ENCODE measurements at regions not wholly inside any gene's neighbourhood (a gene's known extent, or its start where the extent isn't known, plus 50 kb on each side); places are given as distances from the start of the nearest gene placed in this dataset.

DNA sequence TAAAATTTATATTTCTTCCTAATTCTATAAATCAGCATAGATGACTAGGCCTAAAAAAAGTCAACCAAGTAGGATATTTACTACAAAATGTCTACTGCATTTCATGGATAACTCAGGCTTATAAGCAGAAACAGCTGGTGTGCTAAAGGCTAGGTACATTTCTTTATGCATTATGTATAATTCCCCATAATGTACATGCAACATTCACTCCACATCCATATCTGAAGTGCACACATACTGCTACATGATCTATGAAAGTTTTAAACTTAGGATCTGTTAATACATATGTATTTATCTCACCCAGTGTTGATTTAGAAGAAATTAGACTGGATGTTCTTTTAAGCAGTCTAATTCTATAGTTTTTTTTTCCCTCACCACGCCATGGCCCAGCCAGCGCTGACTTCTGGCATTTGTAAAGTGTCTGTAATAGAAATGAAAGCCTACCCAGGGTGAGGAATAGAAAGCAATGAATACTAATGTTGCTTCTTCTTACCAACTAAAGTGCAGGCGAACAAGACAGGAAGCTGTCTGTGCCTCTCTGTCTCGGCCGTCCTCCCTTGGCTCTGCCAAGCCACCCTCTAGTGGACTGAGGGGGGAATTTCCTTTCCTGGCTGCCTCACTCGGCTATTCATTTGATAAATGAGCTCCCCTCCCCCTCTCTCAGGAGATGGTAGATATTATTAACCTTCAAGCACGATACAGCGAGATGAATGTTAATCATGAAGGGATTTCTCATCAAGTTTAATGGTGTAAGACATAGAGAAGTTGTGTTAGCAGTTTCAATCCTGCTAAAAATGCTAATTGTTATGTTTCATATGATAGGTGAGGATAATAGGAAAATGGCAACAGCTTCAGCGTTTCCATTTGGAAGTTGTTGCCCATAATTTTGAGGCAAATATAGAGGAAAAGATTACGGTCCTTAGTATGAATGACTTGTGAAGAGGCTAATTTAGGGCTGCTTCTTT, 384.5 kb downstream of the MTX2 start:
- H3K36me3 ChIP-seq (ENCODE audit: control insufficient read depth, insufficient read depth, low read length): no peaks in the 10 kb centered on the region
- no peak overlapping the region for H3K9ac ChIP-seq (ENCODE audit: low read length)
- no peaks in the 10 kb centered on the region for H3K9me3 ChIP-seq (ENCODE audit: control insufficient read depth, low read length)
- no peaks in the 10 kb centered on the region for H3K4me1 ChIP-seq (ENCODE audit: control insufficient read depth, insufficient read depth, low read length)
- peaks cover 13% of the 10 kb centered on the region for H3K27me3 ChIP-seq (ENCODE audit: control insufficient read depth, insufficient read depth, low read length)
- no peak overlapping the region for H3K4me3 ChIP-seq (ENCODE audit: low read length)

DNA sequence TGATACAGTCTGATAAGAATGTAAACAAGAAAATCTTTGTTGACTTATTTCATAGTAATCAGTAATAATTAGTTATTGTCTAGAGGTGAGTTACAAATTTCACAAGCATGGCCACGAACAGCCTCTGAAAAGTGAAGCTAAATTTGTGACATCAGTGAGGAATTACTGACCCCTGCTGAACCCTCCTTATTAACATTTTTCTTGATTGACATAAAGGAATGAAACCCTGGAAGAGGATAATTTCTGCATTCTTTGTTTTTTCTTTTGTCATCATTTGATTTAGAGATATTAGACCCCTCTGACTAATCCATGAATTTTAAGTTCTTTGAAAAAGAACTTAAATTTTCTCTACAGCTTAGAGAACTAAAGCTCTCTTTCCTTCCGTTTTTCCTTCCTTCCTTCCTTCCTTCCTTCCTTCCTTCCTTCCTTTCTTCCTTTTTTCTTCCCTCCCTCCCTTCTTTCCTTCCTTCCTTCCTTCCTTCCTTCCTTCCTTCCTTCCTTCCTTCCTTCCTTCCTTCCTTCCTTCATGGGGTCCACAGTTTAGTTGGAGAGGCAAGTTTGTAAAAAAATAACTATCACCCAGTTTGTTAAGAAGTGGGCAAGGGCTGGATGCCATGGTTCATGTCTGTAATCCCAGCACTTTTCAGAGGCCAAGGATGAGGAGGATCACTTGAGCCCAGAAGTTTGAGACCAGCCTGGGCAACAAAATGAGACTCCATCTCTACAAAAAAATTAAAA, 387.0 kb downstream of the MTX2 start:
- H3K4me1 ChIP-seq (ENCODE audit: control insufficient read depth, insufficient read depth, low read length): no peaks in the 10 kb centered on the region
- peaks cover 1% of the 10 kb centered on the region for H3K27me3 ChIP-seq (ENCODE audit: control insufficient read depth, insufficient read depth, low read length)
- H3K4me3 ChIP-seq (ENCODE audit: low read length): no peak overlapping the region
- no peaks in the 10 kb centered on the region for H3K36me3 ChIP-seq (ENCODE audit: control insufficient read depth, insufficient read depth, low read length)
- no peaks in the 10 kb centered on the region for H3K9me3 ChIP-seq (ENCODE audit: control insufficient read depth, low read length)
- no peak overlapping the region for H3K9ac ChIP-seq (ENCODE audit: low read length)

DNA sequence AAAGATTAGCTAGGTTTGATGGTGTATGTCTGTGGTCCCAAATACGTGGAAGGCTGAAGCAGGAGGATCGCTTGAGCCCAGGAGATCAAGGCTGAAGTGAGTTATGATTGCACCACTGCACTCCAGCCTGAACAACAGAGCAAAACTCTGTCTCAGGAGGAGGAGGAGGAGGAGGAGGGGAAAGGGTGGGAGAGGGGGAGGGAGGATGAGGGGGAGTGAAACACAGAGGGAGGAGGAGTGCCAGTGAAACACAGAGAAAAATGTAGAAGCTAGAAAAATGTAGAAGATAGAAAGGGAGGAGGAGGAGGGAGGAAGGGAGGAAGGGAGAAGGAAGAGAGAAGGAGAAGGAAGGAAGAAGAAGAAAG, 387.5 kb downstream of the MTX2 start:
- H3K9me3 ChIP-seq (ENCODE audit: control insufficient read depth, low read length): no peaks in the 10 kb centered on the region
- no peak overlapping the region for H3K4me3 ChIP-seq (ENCODE audit: low read length)
- H3K4me1 ChIP-seq (ENCODE audit: control insufficient read depth, insufficient read depth, low read length): no peaks in the 10 kb centered on the region
- no peaks in the 10 kb centered on the region for H3K27me3 ChIP-seq (ENCODE audit: control insufficient read depth, insufficient read depth, low read length)
- no peak overlapping the region for H3K9ac ChIP-seq (ENCODE audit: low read length)
- no peaks in the 10 kb centered on the region for H3K36me3 ChIP-seq (ENCODE audit: control insufficient read depth, insufficient read depth, low read length)

DNA sequence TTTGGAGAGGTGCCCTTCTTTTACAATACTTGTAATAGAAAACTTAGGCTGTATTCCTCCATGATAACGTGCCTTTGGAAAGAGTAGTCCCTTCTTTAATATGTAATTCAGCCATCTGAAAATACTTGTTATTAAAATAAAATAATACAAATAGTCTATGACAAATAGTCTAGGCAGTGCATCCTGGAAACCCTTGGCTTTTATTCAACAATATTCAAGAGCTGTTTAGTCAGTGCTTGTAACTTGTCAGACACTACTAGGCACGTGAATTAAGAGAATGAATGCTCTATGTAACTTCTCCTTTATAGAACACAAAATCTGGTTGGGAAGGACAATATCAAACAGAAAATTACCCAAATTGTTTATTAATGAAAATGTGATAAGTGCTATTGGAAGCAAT, 388.2 kb downstream of the MTX2 start:
- H3K4me3 ChIP-seq (ENCODE audit: low read length): no peak overlapping the region
- H3K4me1 ChIP-seq (ENCODE audit: control insufficient read depth, insufficient read depth, low read length): no peaks in the 10 kb centered on the region
- no peak overlapping the region for H3K9ac ChIP-seq (ENCODE audit: low read length)
- no peaks in the 10 kb centered on the region for H3K9me3 ChIP-seq (ENCODE audit: control insufficient read depth, low read length)
- H3K27me3 ChIP-seq (ENCODE audit: control insufficient read depth, insufficient read depth, low read length): no peaks in the 10 kb centered on the region
- no peaks in the 10 kb centered on the region for H3K36me3 ChIP-seq (ENCODE audit: control insufficient read depth, insufficient read depth, low read length)

DNA sequence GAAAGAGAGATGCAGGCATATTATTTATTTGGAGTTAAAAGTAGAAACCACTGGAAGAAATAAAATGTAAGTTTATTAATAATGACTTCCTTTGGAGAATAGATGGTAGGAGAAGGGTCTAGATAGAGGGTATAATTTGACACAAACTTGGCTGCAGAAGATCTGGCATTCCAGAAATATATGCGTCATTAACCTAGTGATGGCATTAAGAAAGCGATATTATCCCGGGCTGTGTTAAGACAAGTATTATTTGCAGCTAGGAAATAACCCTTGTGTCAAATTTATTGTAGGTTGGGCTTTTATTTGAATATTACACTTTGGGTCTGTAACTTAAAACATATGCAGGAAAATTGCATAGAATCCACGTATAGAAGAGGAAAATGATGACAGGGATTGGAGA, 389.5 kb downstream of the MTX2 start:
- H3K36me3 ChIP-seq (ENCODE audit: control insufficient read depth, insufficient read depth, low read length): no peaks in the 10 kb centered on the region

DNA sequence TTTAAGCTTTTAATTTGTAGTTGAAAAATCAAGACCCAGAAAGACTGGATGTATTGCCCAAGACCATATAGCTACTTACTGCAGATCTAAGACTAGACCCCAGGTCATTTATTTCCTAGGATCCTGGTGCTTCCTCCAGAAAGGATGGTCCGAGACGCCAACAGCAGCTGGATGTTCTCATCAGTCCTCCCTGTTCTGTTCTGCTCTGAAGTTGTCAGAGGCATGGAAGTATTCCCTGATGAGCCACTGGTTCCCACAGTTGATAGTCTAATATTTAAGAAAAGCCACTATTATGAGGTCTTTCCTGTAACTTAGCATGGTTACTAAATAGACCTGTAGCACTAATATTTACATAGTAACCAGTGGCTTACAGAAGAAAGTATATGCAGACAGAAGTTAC, 393.5 kb downstream of the MTX2 start:
- Histone ChIP-seq H3K27me3 (ENCODE audit: control insufficient read depth, insufficient read depth, low read length) (no peaks in the 10 kb centered on the region), H3K9ac (ENCODE audit: low read length) (no peak overlapping the region), H3K9me3 (ENCODE audit: control insufficient read depth, low read length) (no peaks in the 10 kb centered on the region), H3K36me3 (ENCODE audit: control insufficient read depth, insufficient read depth, low read length) (no peaks in the 10 kb centered on the region), H3K4me1 (ENCODE audit: control insufficient read depth, insufficient read depth, low read length) (no peaks in the 10 kb centered on the region), H3K4me3 (ENCODE audit: low read length) (no peak overlapping the region)

More for the DNA sequence above, 389.5 kb downstream of the MTX2 start:
- no peaks in the 10 kb centered on the region for H3K4me1 ChIP-seq (ENCODE audit: control insufficient read depth, insufficient read depth, low read length)
- H3K9me3 ChIP-seq (ENCODE audit: control insufficient read depth, low read length): no peaks in the 10 kb centered on the region
- H3K9ac ChIP-seq (ENCODE audit: low read length): no peak overlapping the region
- no peak overlapping the region for H3K4me3 ChIP-seq (ENCODE audit: low read length)
- no peaks in the 10 kb centered on the region for H3K27me3 ChIP-seq (ENCODE audit: control insufficient read depth, insufficient read depth, low read length)

DNA sequence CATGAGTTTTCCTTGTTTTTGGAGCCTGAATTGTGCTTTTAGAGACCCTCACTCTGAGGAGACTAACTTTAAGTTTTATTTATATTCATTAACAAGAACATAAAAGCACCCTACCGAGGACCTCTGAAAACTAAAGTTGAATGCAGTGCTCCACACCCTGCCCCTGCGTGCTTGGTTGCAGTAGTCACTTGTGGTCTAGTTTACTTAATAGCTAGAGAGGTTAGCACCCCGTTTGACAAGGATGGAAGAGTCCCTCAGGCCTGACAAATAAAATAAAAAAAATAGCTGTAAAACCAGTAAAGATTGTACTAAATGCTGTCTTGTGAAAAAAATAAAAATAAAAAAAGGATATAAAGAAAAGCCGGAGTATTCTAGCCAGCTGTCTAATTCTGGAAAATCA, 395.2 kb downstream of the MTX2 start:
- no peaks in the 10 kb centered on the region for H3K4me1 ChIP-seq (ENCODE audit: control insufficient read depth, insufficient read depth, low read length)
- no peaks in the 10 kb centered on the region for H3K27me3 ChIP-seq (ENCODE audit: control insufficient read depth, insufficient read depth, low read length)
- H3K36me3 ChIP-seq (ENCODE audit: control insufficient read depth, insufficient read depth, low read length): no peaks in the 10 kb centered on the region
- H3K9me3 ChIP-seq (ENCODE audit: control insufficient read depth, low read length): no peaks in the 10 kb centered on the region
- no peak overlapping the region for H3K4me3 ChIP-seq (ENCODE audit: low read length)
- H3K9ac ChIP-seq (ENCODE audit: low read length): no peak overlapping the region

DNA sequence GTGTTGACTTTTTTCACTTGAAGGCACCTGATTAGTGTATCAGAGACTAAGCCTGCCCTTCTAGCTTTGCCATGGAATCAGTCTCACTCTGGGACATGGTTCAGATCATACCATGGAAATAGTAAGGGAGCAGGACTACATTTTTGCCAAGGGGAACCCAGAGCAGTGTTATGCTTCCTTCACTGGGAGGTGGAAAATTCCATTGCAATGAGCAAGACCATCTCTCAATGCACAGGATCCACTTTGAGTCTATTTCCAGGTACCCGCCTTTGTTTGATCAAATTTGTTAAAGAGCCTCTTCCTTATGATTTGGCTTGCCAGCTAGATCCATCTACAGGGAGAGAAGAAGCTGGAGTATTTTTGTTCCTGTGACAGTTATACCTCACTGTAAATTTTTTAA, 395.8 kb downstream of the MTX2 start:
- no peaks in the 10 kb centered on the region for H3K36me3 ChIP-seq (ENCODE audit: control insufficient read depth, insufficient read depth, low read length)
- H3K4me1 ChIP-seq (ENCODE audit: control insufficient read depth, insufficient read depth, low read length): no peaks in the 10 kb centered on the region
- H3K4me3 ChIP-seq (ENCODE audit: low read length): no peak overlapping the region
- H3K9me3 ChIP-seq (ENCODE audit: control insufficient read depth, low read length): no peaks in the 10 kb centered on the region
- no peak overlapping the region for H3K9ac ChIP-seq (ENCODE audit: low read length)
- no peaks in the 10 kb centered on the region for H3K27me3 ChIP-seq (ENCODE audit: control insufficient read depth, insufficient read depth, low read length)

DNA sequence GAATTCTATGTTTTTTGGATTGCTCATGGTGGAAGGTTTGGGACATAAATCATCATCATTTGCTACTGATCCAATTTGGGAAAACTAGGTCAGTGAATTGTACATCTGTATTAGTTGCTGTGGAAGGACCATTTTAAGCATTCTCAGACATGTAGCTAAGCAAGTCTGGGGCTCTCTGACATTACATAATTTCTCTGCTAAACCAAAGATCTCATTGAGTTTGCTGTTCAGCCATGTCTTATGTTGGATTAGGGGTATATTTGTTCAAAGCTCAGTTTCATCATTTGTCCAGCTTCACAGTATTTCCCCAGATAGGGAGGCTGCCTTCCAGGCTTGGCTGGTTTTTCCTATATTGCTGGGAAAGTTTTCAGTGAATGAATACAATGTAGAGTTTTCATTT, 399.7 kb downstream of the MTX2 start:
- Histone ChIP-seq H3K27me3 (ENCODE audit: control insufficient read depth, insufficient read depth, low read length) (no peaks in the 10 kb centered on the region), H3K9me3 (ENCODE audit: control insufficient read depth, low read length) (no peaks in the 10 kb centered on the region), H3K9ac (ENCODE audit: low read length) (no peak overlapping the region), H3K4me1 (ENCODE audit: control insufficient read depth, insufficient read depth, low read length) (no peaks in the 10 kb centered on the region), H3K4me3 (ENCODE audit: low read length) (no peak overlapping the region), H3K36me3 (ENCODE audit: control insufficient read depth, insufficient read depth, low read length) (no peaks in the 10 kb centered on the region)

DNA sequence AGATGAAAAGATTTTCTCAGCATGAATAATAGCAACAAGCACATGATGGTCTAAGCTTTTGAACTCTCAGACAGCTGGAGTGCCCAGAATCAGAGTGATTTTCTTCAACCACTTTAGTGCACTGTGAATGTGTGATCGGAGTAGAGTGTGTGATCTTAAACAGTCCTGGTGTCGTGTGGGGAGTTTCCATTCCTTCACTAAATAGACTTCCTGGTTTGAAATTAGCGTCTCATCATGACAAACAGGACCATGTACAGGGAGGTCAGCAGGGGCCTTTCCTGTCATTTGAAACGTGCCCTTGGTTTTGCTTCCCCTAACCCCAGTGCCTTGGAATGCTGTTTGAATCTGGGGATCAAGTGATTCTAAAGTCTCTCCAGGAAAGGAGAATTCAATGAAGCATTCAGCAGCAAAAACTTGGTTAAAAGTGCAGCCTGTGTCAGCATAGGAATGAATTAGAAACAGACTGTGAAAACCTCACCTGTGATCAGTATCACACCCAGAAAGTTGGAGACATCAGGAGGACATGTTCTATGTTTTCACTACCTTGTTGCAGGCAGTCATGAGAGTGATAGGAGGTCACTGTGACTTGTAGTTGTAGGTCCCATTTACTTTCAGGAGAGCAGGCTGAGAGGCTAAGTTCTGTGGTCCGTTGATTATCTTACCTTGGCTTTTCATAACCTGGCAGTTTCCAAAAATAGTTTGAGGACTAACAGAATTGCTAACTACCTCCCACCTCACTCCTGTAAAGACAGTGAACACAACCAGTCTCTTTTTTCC, 400.3 kb downstream of the MTX2 start:
- Histone ChIP-seq H3K4me3 (ENCODE audit: low read length) (no peak overlapping the region), H3K36me3 (ENCODE audit: control insufficient read depth, insufficient read depth, low read length) (no peaks in the 10 kb centered on the region), H3K27me3 (ENCODE audit: control insufficient read depth, insufficient read depth, low read length) (no peaks in the 10 kb centered on the region), H3K9ac (ENCODE audit: low read length) (no peak overlapping the region), H3K9me3 (ENCODE audit: control insufficient read depth, low read length) (no peaks in the 10 kb centered on the region), H3K4me1 (ENCODE audit: control insufficient read depth, insufficient read depth, low read length) (no peaks in the 10 kb centered on the region)

DNA sequence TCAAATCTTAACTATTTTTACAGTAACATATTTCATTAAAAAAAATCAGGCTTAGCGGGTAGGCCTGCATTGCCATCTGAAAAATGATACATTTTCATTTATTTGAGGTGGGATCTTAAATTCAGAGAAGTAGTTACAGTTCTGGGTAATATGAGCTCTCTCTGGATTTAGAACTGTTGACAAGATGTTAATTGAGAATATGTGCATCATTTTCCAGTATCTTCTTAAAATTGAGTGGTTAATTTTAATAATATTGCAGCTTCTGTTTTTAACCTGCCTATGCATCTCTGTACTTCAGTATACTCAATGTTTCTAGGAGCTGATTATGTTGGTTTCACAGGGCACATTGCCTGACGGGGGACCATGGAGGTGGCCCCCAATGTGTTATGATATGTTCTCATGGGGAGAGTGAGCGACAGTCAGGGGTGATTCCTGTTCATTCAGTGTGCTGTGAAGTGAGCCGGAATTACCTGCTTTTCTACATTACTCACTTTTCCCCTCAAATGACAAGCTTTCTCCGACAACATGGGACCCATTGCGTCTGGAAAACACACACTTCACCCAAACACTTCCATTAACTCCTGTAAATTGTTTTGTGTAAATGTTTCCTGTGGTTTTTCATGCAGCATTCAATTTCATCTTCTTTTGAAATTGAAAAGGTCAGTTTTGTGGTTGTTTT, 406.2 kb downstream of the MTX2 start:
- H3K9me3 ChIP-seq (ENCODE audit: control insufficient read depth, low read length): no peaks in the 10 kb centered on the region
- no peaks in the 10 kb centered on the region for H3K4me1 ChIP-seq (ENCODE audit: control insufficient read depth, insufficient read depth, low read length)
- H3K27me3 ChIP-seq (ENCODE audit: control insufficient read depth, insufficient read depth, low read length): peaks cover 3% of the 10 kb centered on the region
- H3K9ac ChIP-seq (ENCODE audit: low read length): no peak overlapping the region
- H3K36me3 ChIP-seq (ENCODE audit: control insufficient read depth, insufficient read depth, low read length): no peaks in the 10 kb centered on the region
- H3K4me3 ChIP-seq (ENCODE audit: low read length): no peak overlapping the region

All from mucosa of stomach (tissue), 1 donor.